ENCODE measurements at regions not wholly inside any gene's neighbourhood (a gene's known extent, or its start where the extent isn't known, plus 50 kb on each side); places are given as distances from the start of the nearest gene placed in this dataset.

- TF ChIP-seq EZH2 (IDR thresholded peaks at IDR 0.05; ENCODE audit: borderline replicate concordance, low read depth, low read length, poor library complexity, severe bottlenecking) (no peak), CTCF (conservative IDR thresholded peaks at IDR 0.05; ENCODE audit: low read depth, low read length) (peak; percentile 95)
Measured at GRCh38 chr12:4857472-4858291, 52.0 kb upstream of the KCNA1 start.

All from A673 (cell line).